Stimulated activated CD8-positive, alpha-beta memory T cell treated with anti-CD3 and anti-CD28 coated beads, Interleukin-4, amount 100 ng/mL, for 48 hours (primary cell): ENCODE measurements at regions not wholly inside any gene's neighbourhood (a gene's known extent, or its start where the extent isn't known, plus 50 kb on each side); places are given as distances from the start of the nearest gene placed in this dataset.
"Not testable (repeated sequence)": the region's sequence is repeated elsewhere in the genome, so short reads cannot be mapped to it uniquely, and the experiment has no call there.

Experiments used
- DNase-seq: peaks from one replicate; pipeline ENCODE4 v3.0.0-alpha.2; 2020

- DNase-seq: no peak
Observed at GRCh38 chr7:68816491-68816890, 781.8 kb upstream of the AUTS2 start.

GRCh38 chr7:68820321-68820720, 778.0 kb upstream of the AUTS2 start:
- no peak for DNase-seq

GRCh38 chr7:68821846-68822245, 776.4 kb upstream of the AUTS2 start:
- no peak for DNase-seq

- DNase-seq: no peak
Observed at GRCh38 chr7:68823996-68824780, 774.1 kb upstream of the AUTS2 start.

GRCh38 chr7:68828575-68828974, 769.7 kb upstream of the AUTS2 start:
- no peak for DNase-seq

GRCh38 chr7:68833422-68833821, 764.9 kb upstream of the AUTS2 start:
- DNase-seq: no peak

GRCh38 chr7:68839014-68839413, 759.3 kb upstream of the AUTS2 start:
- no peak for DNase-seq

- no peak for DNase-seq
Observed at GRCh38 chr7:68840991-68841390, 757.3 kb upstream of the AUTS2 start.

- DNase-seq: not testable (repeated sequence)
Observed at GRCh38 chr7:68843985-68844384, 754.3 kb upstream of the AUTS2 start.

- no peak for DNase-seq
Observed at GRCh38 chr7:68846811-68847325, 751.4 kb upstream of the AUTS2 start.

GRCh38 chr7:68853254-68853653, 745.0 kb upstream of the AUTS2 start:
- DNase-seq: no peak

GRCh38 chr7:68857571-68857970, 740.7 kb upstream of the AUTS2 start:
- DNase-seq: no peak

GRCh38 chr7:68858497-68858896, 739.8 kb upstream of the AUTS2 start:
- no peak for DNase-seq

- no peak for DNase-seq
Observed at GRCh38 chr7:68861171-68861570, 737.1 kb upstream of the AUTS2 start.

GRCh38 chr7:68862261-68862660, 736.0 kb upstream of the AUTS2 start:
- DNase-seq: no peak

- DNase-seq: no peak
Observed at GRCh38 chr7:68862736-68863135, 735.5 kb upstream of the AUTS2 start.

- DNase-seq: no peak
Observed at GRCh38 chr7:68865351-68866199, 732.7 kb upstream of the AUTS2 start.

GRCh38 chr7:68866200-68866570, 732.1 kb upstream of the AUTS2 start:
- DNase-seq: no peak

GRCh38 chr7:68866721-68867120, 731.6 kb upstream of the AUTS2 start:
- DNase-seq: not testable (repeated sequence)

- no peak for DNase-seq
Observed at GRCh38 chr7:68868978-68869377, 729.3 kb upstream of the AUTS2 start.

GRCh38 chr7:68873616-68874015, 724.7 kb upstream of the AUTS2 start:
- DNase-seq: no peak

GRCh38 chr7:68875857-68876256, 722.4 kb upstream of the AUTS2 start:
- no peak for DNase-seq

GRCh38 chr7:68887116-68887515, 711.2 kb upstream of the AUTS2 start:
- DNase-seq: not testable (repeated sequence)

GRCh38 chr7:68888971-68889385, 709.3 kb upstream of the AUTS2 start:
- no peak for DNase-seq
